ENCODE measurements at regions not wholly inside any gene's neighbourhood (a gene's known extent, or its start where the extent isn't known, plus 50 kb on each side); places are given as distances from the start of the nearest gene placed in this dataset.

DNA sequence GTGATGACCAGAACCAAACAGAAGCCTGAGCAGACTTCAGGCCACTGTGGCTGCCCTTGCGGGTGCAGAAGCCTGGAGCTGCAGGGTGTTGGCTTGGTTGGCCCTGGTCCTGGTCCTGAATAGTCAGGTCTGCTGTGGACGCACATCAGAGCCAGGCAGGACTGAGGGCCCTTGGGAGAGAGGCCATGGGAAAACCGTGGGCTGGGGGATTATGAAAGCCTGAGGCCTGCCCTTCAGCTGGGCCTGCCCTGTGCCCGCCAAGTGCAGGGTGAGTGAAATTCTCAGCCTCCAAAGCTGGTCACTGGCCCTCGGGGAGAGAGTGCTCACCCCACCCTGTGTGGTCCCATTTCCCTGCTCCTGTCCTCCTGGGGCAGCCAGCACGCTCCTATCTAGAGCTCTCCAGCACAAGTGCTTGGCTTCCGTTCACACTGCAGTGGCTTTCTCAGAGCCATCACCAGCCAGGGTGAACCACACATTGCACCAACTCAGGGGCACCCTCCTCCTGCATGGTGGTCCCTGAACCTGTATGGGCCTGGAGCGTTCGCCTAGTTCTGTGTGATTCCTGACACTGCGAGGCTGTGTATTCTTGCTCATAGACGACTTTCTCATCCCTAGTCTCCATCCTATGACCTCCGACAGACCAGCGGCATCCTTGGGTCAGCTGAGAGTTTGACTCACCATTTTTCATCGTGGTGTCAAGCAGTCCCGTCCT is 146.1 kb downstream of the TTLL2 start:
- H3K9me3 Mint-ChIP-seq (ENCODE audit: unreplicated experiment) = peaks cover 6% of the 10 kb centered on the region
- no peaks in the 10 kb centered on the region for H3K36me3 Mint-ChIP-seq (ENCODE audit: unreplicated experiment)
- H3K27ac Mint-ChIP-seq (ENCODE audit: unreplicated experiment) = peak overlapping the region; percentile 52
- H3K27me3 Mint-ChIP-seq (ENCODE audit: unreplicated experiment) = peaks cover 7% of the 10 kb centered on the region
- H3K4me3 Mint-ChIP-seq (ENCODE audit: unreplicated experiment) = no peak overlapping the region
- H3K4me1 Mint-ChIP-seq (ENCODE audit: low read depth, unreplicated experiment) = peaks cover 23% of the 10 kb centered on the region
- TF ChIP-seq, protein P1, sequence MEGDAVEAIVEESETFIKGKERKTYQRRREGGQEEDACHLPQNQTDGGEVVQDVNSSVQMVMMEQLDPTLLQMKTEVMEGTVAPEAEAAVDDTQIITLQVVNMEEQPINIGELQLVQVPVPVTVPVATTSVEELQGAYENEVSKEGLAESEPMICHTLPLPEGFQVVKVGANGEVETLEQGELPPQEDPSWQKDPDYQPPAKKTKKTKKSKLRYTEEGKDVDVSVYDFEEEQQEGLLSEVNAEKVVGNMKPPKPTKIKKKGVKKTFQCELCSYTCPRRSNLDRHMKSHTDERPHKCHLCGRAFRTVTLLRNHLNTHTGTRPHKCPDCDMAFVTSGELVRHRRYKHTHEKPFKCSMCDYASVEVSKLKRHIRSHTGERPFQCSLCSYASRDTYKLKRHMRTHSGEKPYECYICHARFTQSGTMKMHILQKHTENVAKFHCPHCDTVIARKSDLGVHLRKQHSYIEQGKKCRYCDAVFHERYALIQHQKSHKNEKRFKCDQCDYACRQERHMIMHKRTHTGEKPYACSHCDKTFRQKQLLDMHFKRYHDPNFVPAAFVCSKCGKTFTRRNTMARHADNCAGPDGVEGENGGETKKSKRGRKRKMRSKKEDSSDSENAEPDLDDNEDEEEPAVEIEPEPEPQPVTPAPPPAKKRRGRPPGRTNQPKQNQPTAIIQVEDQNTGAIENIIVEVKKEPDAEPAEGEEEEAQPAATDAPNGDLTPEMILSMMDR (IDR thresholded peaks at IDR 0.05; ENCODE audit: partially characterized antibody, unreplicated experiment) = no peak
- DNase-seq = no peak

DNA sequence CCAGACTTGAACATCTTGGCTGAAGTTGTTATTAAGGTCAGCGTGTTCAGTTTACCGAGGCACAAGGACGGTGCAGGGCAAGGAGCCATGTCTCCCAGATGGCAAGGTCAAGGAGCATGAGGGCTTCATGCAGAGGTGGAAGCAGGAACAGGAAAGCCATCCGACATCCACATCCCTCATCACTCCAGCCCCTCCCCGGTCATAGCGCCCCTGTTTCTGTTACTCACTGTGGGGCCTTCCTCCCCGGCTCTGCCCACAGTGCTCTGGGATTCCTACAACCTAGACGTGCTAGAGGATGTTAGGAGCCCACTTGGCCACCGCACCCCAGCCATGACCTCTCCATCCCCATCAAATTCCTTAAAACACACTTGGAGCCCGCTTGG is 146.7 kb downstream of the TTLL2 start:
- TF ChIP-seq, protein P1 (IDR thresholded peaks at IDR 0.05; ENCODE audit: partially characterized antibody, unreplicated experiment) = no peak
- Mint-ChIP-seq H3K9me3 (ENCODE audit: unreplicated experiment) (peaks cover 6% of the 10 kb centered on the region), H3K36me3 (ENCODE audit: unreplicated experiment) (no peaks in the 10 kb centered on the region), H3K4me3 (ENCODE audit: unreplicated experiment) (no peak overlapping the region), H3K4me1 (ENCODE audit: low read depth, unreplicated experiment) (peaks cover 24% of the 10 kb centered on the region), H3K27me3 (ENCODE audit: unreplicated experiment) (peaks cover 7% of the 10 kb centered on the region), H3K27ac (ENCODE audit: unreplicated experiment) (peak overlapping the region; percentile 52)
- no peak for DNase-seq

DNA sequence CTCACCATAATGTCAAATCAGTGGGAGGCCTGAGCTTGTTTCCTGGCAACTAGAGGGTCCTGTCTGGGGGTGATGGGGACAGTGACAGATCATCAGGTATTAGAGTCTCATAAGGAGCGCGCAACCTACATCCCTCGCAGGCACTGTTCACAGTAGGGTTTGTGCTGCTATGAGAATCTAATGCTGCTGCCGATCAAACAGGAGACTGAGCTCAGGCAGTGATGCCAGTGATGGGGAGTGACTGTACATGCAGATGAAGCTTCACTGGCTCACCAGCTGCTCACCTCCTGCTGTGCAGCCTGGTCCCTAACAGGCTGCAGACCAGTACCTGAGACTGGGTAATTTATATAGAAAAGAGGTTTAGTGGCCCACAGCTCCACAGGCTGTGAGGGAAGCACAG is 147.3 kb downstream of the TTLL2 start:
- peaks cover 6% of the 10 kb centered on the region for H3K9me3 Mint-ChIP-seq (ENCODE audit: unreplicated experiment)
- H3K4me1 Mint-ChIP-seq (ENCODE audit: low read depth, unreplicated experiment) = peaks cover 24% of the 10 kb centered on the region
- no peak overlapping the region for H3K4me3 Mint-ChIP-seq (ENCODE audit: unreplicated experiment)
- no peak overlapping the region for H3K27ac Mint-ChIP-seq (ENCODE audit: unreplicated experiment)
- no peaks in the 10 kb centered on the region for H3K36me3 Mint-ChIP-seq (ENCODE audit: unreplicated experiment)
- TF ChIP-seq, protein P1 (IDR thresholded peaks at IDR 0.05; ENCODE audit: partially characterized antibody, unreplicated experiment) = no peak
- no peak for DNase-seq
- peaks cover 7% of the 10 kb centered on the region for H3K27me3 Mint-ChIP-seq (ENCODE audit: unreplicated experiment)

DNA sequence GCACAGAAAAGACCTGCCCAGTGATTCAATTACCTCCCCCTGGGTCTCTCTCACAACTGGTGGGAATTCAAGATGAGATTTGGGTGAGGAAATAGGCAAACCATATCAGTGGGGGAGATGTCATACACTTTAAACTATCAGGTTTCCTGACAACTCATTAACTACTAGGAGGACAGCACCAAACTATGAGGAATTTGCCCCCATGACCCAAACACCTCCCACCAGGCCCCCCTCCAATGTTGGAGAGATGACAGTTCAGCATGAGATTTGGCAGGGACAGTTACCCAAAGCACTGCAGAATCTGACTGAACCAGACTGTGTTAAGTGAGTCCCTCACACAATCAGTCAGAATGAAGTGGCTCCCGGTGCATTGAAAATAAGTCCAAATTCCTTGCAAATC is 148.0 kb downstream of the TTLL2 start:
- H3K4me1 Mint-ChIP-seq (ENCODE audit: low read depth, unreplicated experiment) = peaks cover 24% of the 10 kb centered on the region
- H3K36me3 Mint-ChIP-seq (ENCODE audit: unreplicated experiment) = no peaks in the 10 kb centered on the region
- H3K27me3 Mint-ChIP-seq (ENCODE audit: unreplicated experiment) = peaks cover 7% of the 10 kb centered on the region

DNA sequence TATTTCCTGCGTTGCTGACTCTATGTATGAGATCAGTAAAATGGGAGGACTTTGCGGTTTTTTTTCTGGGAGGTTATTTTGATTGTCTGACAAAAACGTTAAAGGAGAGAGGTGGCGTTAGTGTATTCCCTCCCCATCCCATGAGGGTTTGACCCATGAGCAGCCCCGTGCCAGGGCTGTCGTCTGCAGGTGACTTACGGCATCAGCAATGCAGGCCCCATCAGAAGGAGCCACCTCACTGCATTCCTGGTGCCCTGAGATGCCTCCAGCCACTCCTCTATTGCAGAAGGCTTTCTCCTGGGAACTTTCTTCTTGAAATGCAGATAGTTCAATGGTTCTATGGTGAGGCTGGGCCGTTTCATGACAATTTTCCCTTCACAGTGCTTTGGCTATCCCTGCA is 149.3 kb downstream of the TTLL2 start:
- Mint-ChIP-seq H3K27ac (ENCODE audit: unreplicated experiment) (no peak overlapping the region), H3K4me3 (ENCODE audit: unreplicated experiment) (no peak overlapping the region), H3K9me3 (ENCODE audit: unreplicated experiment) (peaks cover 18% of the 10 kb centered on the region), H3K4me1 (ENCODE audit: low read depth, unreplicated experiment) (peaks cover 30% of the 10 kb centered on the region), H3K36me3 (ENCODE audit: unreplicated experiment) (no peaks in the 10 kb centered on the region), H3K27me3 (ENCODE audit: unreplicated experiment) (peaks cover 12% of the 10 kb centered on the region)
- DNase-seq = no peak
- TF ChIP-seq, protein P1 (IDR thresholded peaks at IDR 0.05; ENCODE audit: partially characterized antibody, unreplicated experiment) = no peak

More for the DNA sequence above, 148.0 kb downstream of the TTLL2 start:
- DNase-seq = no peak
- Mint-ChIP-seq H3K9me3 (ENCODE audit: unreplicated experiment) (peaks cover 11% of the 10 kb centered on the region), H3K4me3 (ENCODE audit: unreplicated experiment) (no peak overlapping the region), H3K27ac (ENCODE audit: unreplicated experiment) (no peak overlapping the region)
- TF ChIP-seq, protein P1 (IDR thresholded peaks at IDR 0.05; ENCODE audit: partially characterized antibody, unreplicated experiment) = no peak

Measured in glutamatergic neuron (in vitro differentiated cells).